GM12872 (cell line): ENCODE measurements at regions not wholly inside any gene's neighbourhood (a gene's known extent, or its start where the extent isn't known, plus 50 kb on each side); places are given as distances from the start of the nearest gene placed in this dataset.

Experiments
- TF ChIP-seq, protein P1 (sequence below): IDR thresholded peaks from 3 replicates; pipeline ENCODE4 v1.5.1; 2011; ENCODE audit warnings: low read depth, mild to moderate bottlenecking, low read length, moderate library complexity; ENCODE audit not compliant: insufficient read depth

- TF ChIP-seq, protein P1, sequence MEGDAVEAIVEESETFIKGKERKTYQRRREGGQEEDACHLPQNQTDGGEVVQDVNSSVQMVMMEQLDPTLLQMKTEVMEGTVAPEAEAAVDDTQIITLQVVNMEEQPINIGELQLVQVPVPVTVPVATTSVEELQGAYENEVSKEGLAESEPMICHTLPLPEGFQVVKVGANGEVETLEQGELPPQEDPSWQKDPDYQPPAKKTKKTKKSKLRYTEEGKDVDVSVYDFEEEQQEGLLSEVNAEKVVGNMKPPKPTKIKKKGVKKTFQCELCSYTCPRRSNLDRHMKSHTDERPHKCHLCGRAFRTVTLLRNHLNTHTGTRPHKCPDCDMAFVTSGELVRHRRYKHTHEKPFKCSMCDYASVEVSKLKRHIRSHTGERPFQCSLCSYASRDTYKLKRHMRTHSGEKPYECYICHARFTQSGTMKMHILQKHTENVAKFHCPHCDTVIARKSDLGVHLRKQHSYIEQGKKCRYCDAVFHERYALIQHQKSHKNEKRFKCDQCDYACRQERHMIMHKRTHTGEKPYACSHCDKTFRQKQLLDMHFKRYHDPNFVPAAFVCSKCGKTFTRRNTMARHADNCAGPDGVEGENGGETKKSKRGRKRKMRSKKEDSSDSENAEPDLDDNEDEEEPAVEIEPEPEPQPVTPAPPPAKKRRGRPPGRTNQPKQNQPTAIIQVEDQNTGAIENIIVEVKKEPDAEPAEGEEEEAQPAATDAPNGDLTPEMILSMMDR = no peak
These were observed 335.6 kb upstream of the BTBD3 start for GRCh38 chr20:11582060-11582459.

DNA sequence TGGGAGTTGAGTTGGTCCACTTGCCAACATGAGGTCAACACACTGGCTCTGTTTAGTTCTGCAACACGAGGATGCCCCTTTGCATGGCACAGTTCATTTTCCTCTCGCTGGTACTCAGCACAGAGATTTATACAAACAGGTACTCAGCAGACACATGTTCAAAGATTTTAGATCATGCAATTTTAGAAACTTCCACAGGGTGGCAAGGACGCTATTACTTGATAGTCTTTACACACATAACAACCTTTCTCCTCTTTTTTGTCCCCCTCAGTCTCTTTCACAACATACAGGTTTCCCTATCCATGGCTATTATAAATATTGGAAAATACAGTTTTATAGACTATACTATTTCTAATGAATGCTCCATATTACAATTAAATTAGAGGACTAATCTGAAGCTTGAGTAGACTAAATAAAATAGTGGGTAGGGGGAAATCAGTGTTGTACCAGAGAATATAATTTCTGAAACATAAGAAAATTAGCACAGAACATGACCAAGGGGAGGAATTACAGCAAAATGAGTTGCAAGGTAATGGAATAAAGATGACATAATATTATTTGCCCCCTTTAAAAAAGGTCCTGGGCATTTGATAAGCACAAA lies 331.8 kb upstream of the BTBD3 start:
- TF ChIP-seq, protein P1 = peak; percentile 44; the same call in 2 of the 3 replicates

DNA sequence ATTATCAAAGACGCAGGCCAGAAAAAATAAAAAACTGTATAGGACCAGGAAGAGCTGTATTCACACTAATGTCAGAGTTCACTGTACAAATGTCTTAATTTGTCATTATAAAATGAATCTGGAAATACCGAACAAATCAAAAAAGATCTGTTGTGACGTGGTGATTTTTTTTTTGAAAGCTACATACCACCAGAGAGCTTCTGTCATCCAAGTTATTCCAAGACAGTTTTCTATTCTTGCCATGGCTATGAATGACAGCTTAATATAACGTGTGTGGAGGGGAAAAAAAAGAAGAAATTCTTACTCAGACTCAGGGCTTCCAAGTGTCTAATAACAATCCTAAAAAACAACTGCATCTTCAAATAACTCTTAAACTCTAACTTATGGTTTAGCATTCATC lies 328.8 kb upstream of the BTBD3 start:
- TF ChIP-seq, protein P1 = no peak

GRCh38 chr20:11591965-11592364 lies 325.7 kb upstream of the BTBD3 start:
- TF ChIP-seq, protein P1 = no peak

- TF ChIP-seq, protein P1 = no peak
These were observed 313.4 kb upstream of the BTBD3 start for GRCh38 chr20:11604339-11604738.

DNA sequence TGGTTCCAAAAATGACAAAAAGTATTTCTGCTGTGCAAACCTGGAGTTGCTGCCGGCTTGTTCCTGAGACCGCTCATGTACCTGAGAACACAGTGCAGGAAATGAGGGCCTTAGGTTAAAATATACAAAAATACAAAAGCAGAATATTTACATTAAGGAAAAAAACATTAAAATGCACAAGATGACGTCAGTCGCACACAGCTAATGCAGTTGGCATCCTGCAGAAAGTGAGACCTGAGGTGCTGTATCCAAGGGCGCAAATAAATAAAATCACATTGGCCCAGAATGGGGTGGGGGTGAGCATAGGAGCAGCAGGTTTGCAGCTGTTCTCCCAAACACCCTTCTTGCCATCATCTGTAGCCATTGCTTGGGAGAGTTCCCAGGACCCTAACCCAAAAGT lies 310.6 kb upstream of the BTBD3 start:
- TF ChIP-seq, protein P1 = no peak

DNA sequence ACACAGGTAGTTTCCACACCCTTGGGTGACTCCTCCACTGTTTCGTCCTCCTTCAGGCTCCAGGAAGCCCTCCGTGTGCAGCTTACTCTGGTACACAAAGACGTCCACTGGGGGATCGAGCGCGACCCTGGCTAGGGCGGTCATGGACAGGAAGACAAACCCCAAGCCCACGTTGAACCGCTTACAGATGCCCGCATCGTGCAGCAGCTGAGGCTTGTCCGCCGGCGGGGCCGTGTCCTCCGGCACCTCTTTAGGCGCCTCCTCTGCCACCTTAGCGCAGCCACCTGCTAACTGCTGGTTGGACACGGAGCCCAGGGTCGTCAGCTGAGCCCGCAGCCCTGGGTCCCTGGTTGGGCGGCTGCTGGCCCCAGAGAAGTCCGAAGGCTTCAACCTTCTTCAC lies 309.0 kb upstream of the BTBD3 start:
- TF ChIP-seq, protein P1 = no peak

- TF ChIP-seq, protein P1 = no peak
These were observed 293.0 kb upstream of the BTBD3 start for GRCh38 chr20:11624704-11625103.
